ENCODE measurements at regions not wholly inside any gene's neighbourhood (a gene's known extent, or its start where the extent isn't known, plus 50 kb on each side); places are given as distances from the start of the nearest gene placed in this dataset.

- TF ChIP-seq PATZ1 (CRISPR knock-in tag; IDR thresholded peaks at IDR 0.05; ENCODE audit: borderline replicate concordance) (no peak), OSR1 (CRISPR knock-in tag; IDR thresholded peaks at IDR 0.05) (no peak), ARNTL (CRISPR knock-in tag; IDR thresholded peaks at IDR 0.05; ENCODE audit: borderline replicate concordance, low read depth) (no peak), ZFP30 (CRISPR knock-in tag; IDR thresholded peaks at IDR 0.05) (no peak), TSHZ2 (CRISPR knock-in tag; IDR thresholded peaks at IDR 0.05) (no peak)
These were observed 473.5 kb downstream of the FOXG1 start for GRCh38 chr14:29240066-29240465.
